ENCODE measurements at regions not wholly inside any gene's neighbourhood (a gene's known extent, or its start where the extent isn't known, plus 50 kb on each side); places are given as distances from the start of the nearest gene placed in this dataset.

- Histone ChIP-seq H3K27me3 (ENCODE audit: insufficient read depth, poor library complexity, severe bottlenecking) (peaks cover 3% of the 10 kb centered on the region), H3K4me3 (replicated peaks; ENCODE audit: insufficient read depth, low read length) (no peak overlapping the region), H3K27ac (replicated peaks) (no peak overlapping the region)
- no peak for DNase-seq (ENCODE audit: low read depth in 1 of 2, low spot score in 1 of 2)
- TF ChIP-seq SPI1 (IDR thresholded peaks at IDR 0.05; ENCODE audit: borderline replicate concordance, low read depth) = no peak
- no peak for TF ChIP-seq REST (IDR thresholded peaks at IDR 0.05; ENCODE audit: insufficient replicate concordance, low read depth)
- TF ChIP-seq GABPA (IDR thresholded peaks at IDR 0.05; ENCODE audit: low read depth) = no peak
- no peak for TF ChIP-seq CTCF (IDR thresholded peaks at IDR 0.05; ENCODE audit: insufficient read depth, low read length)
- TF ChIP-seq POLR2AphosphoS5 (IDR thresholded peaks at IDR 0.05; ENCODE audit: low read depth) = no peak
These were observed 138.5 kb upstream of the TMTC4 start for GRCh38 chr13:100812982-100813584.

GRCh38 chr13:100811928-100812327 is 137.3 kb upstream of the TMTC4 start:
- DNase-seq (ENCODE audit: low read depth in 1 of 2, low spot score in 1 of 2) = no peak
- TF ChIP-seq SPI1 (IDR thresholded peaks at IDR 0.05; ENCODE audit: borderline replicate concordance, low read depth) = no peak
- no peak for TF ChIP-seq CTCF (IDR thresholded peaks at IDR 0.05; ENCODE audit: insufficient read depth, low read length)
- TF ChIP-seq REST (IDR thresholded peaks at IDR 0.05; ENCODE audit: insufficient replicate concordance, low read depth) = no peak
- TF ChIP-seq GABPA (IDR thresholded peaks at IDR 0.05; ENCODE audit: low read depth) = no peak
- TF ChIP-seq POLR2AphosphoS5 (IDR thresholded peaks at IDR 0.05; ENCODE audit: low read depth) = no peak
- no peak overlapping the region for H3K27ac ChIP-seq (replicated peaks)
- no peak overlapping the region for H3K4me3 ChIP-seq (replicated peaks; ENCODE audit: insufficient read depth, low read length)
- peaks cover 6% of the 10 kb centered on the region for H3K27me3 ChIP-seq (ENCODE audit: insufficient read depth, poor library complexity, severe bottlenecking)

- H3K27me3 ChIP-seq (ENCODE audit: insufficient read depth, poor library complexity, severe bottlenecking) = peaks cover 6% of the 10 kb centered on the region
- TF ChIP-seq POLR2AphosphoS5 (IDR thresholded peaks at IDR 0.05; ENCODE audit: low read depth) (no peak), REST (IDR thresholded peaks at IDR 0.05; ENCODE audit: insufficient replicate concordance, low read depth) (no peak), GABPA (IDR thresholded peaks at IDR 0.05; ENCODE audit: low read depth) (no peak), SPI1 (IDR thresholded peaks at IDR 0.05; ENCODE audit: borderline replicate concordance, low read depth) (no peak), CTCF (IDR thresholded peaks at IDR 0.05; ENCODE audit: insufficient read depth, low read length) (no peak)
- no peak for DNase-seq (ENCODE audit: low read depth in 1 of 2, low spot score in 1 of 2)
- H3K4me3 ChIP-seq (replicated peaks; ENCODE audit: insufficient read depth, low read length) = no peak overlapping the region
- H3K27ac ChIP-seq (replicated peaks) = no peak overlapping the region
These were observed 136.7 kb upstream of the TMTC4 start for GRCh38 chr13:100811024-100811865.
